Activated naive CD4-positive, alpha-beta T cell treated with anti-CD3 and anti-CD28 coated beads for 36 hours (primary cell): ENCODE measurements at regions not wholly inside any gene's neighbourhood (a gene's known extent, or its start where the extent isn't known, plus 50 kb on each side); places are given as distances from the start of the nearest gene placed in this dataset.

Source experiments
- CTCF ChIA-PET: fragments of 350-600 bp; sonication (Branson Sonifier 250); formaldehyde crosslinking; loops from one replicate; lab custom pipeline; 2021; ENCODE audit warnings: antibody characterized with exemption; lab: Charles Lee
- DNase-seq: peaks from one replicate; pipeline ENCODE4 v3.0.0-alpha.2; 2020
- H3K27ac Mint-ChIP-seq: one replicate; pipeline ENCODE4 v1.8.0; 2021; ENCODE audit warnings: mild to moderate bottlenecking, mixed read lengths
- H3K27me3 Mint-ChIP-seq: one replicate; pipeline ENCODE4 v1.8.0; 2021; ENCODE audit warnings: low read depth, mixed read lengths
- H3K36me3 Mint-ChIP-seq: one replicate; pipeline ENCODE4 v1.8.0; 2021; ENCODE audit warnings: low read depth, mixed read lengths
- H3K4me1 Mint-ChIP-seq: one replicate; pipeline ENCODE4 v1.8.0; 2021; ENCODE audit warnings: low read depth, mixed read lengths
- H3K4me3 Mint-ChIP-seq: one replicate; pipeline ENCODE4 v1.8.0; 2021; ENCODE audit warnings: mild to moderate bottlenecking, moderate library complexity, mixed read lengths
- H3K9me3 Mint-ChIP-seq: one replicate; pipeline ENCODE4 v1.8.0; 2021; ENCODE audit warnings: mixed read lengths
- intact Hi-C: fragments of 100-400 bp; cut with micrococcal nuclease; formaldehyde crosslinking; loops from one replicate; pipeline ENCODE4 v1.15.1; 2023

GRCh38 chr5:97548739-97549080, 365.7 kb upstream of the RIOK2 start:
- no peak for DNase-seq
- CTCF ChIA-PET, result no interaction called here
- intact Hi-C loops, result loop anchor here (1.0 to 10.0 kb wide), 8 partner anchors 365 to 1678 kb away; partner anchors contain the start of genes CAST and RIOK2
- H3K27me3 Mint-ChIP-seq, result peaks cover 3% of the 10 kb centered on the region
- H3K36me3 Mint-ChIP-seq, result no peaks in the 10 kb centered on the region
- peaks cover 3% of the 10 kb centered on the region for H3K9me3 Mint-ChIP-seq
- H3K4me1 Mint-ChIP-seq, result peaks cover 18% of the 10 kb centered on the region
- no peak overlapping the region for H3K4me3 Mint-ChIP-seq
- peak overlapping the region; percentile 0 for H3K27ac Mint-ChIP-seq

- H3K36me3 Mint-ChIP-seq, result no peaks in the 10 kb centered on the region
- peaks cover 17% of the 10 kb centered on the region for H3K4me1 Mint-ChIP-seq
- H3K27ac Mint-ChIP-seq, result no peak overlapping the region
- H3K27me3 Mint-ChIP-seq, result peaks cover 3% of the 10 kb centered on the region
- DNase-seq, result no peak
- CTCF ChIA-PET, result interaction anchor here (0.9 kb wide), 1 partner anchor 112 kb away, joined by 3 read pairs; no protein-coding TSS in a partner anchor
- peaks cover 3% of the 10 kb centered on the region for H3K9me3 Mint-ChIP-seq
- intact Hi-C loops, result loop anchor here (2.0 to 10.0 kb wide), 5 partner anchors 758 to 1679 kb away; partner anchors contain the start of gene CAST
- H3K4me3 Mint-ChIP-seq, result no peak overlapping the region
Observed at GRCh38 chr5:97549496-97549895, 366.4 kb upstream of the RIOK2 start.

- H3K9me3 Mint-ChIP-seq, result peaks cover 3% of the 10 kb centered on the region
- no peaks in the 10 kb centered on the region for H3K27me3 Mint-ChIP-seq
- H3K4me3 Mint-ChIP-seq, result no peak overlapping the region
- H3K36me3 Mint-ChIP-seq, result no peaks in the 10 kb centered on the region
- CTCF ChIA-PET, result no interaction called here
- no peak for DNase-seq
- peaks cover 14% of the 10 kb centered on the region for H3K4me1 Mint-ChIP-seq
- no peak overlapping the region for H3K27ac Mint-ChIP-seq
- intact Hi-C loops, result no loop called here
Observed at GRCh38 chr5:97550164-97550563, 367.1 kb upstream of the RIOK2 start.

- Mint-ChIP-seq H3K36me3 (no peaks in the 10 kb centered on the region), H3K4me3 (no peak overlapping the region), H3K9me3 (peaks cover 3% of the 10 kb centered on the region), H3K27me3 (no peaks in the 10 kb centered on the region), H3K27ac (no peak overlapping the region), H3K4me1 (peaks cover 14% of the 10 kb centered on the region)
- no peak for DNase-seq
- CTCF ChIA-PET, result no interaction called here
- intact Hi-C loops, result no loop called here
Observed at GRCh38 chr5:97550818-97551217, 367.8 kb upstream of the RIOK2 start.

- intact Hi-C loops, result no loop called here
- CTCF ChIA-PET, result no interaction called here
- no peak for DNase-seq
- Mint-ChIP-seq H3K36me3 (no peaks in the 10 kb centered on the region), H3K4me1 (peaks cover under 1% of the 10 kb centered on the region), H3K9me3 (no peaks in the 10 kb centered on the region), H3K27me3 (no peaks in the 10 kb centered on the region), H3K27ac (no peak overlapping the region), H3K4me3 (no peak overlapping the region)
Observed at GRCh38 chr5:97553604-97554452, 370.8 kb upstream of the RIOK2 start.

GRCh38 chr5:97554977-97555643, 372.1 kb upstream of the RIOK2 start:
- no peak overlapping the region for H3K27ac Mint-ChIP-seq
- intact Hi-C loops, result no loop called here
- H3K27me3 Mint-ChIP-seq, result no peaks in the 10 kb centered on the region
- DNase-seq, result no peak
- no peaks in the 10 kb centered on the region for H3K9me3 Mint-ChIP-seq
- H3K4me1 Mint-ChIP-seq, result no peaks in the 10 kb centered on the region
- no peak overlapping the region for H3K4me3 Mint-ChIP-seq
- CTCF ChIA-PET, result interaction anchor here (0.6 to 0.8 kb wide), 2 partner anchors 21 to 76 kb away, joined by 3 read pairs; no protein-coding TSS in a partner anchor
- no peaks in the 10 kb centered on the region for H3K36me3 Mint-ChIP-seq

- CTCF ChIA-PET, result no interaction called here
- DNase-seq, result no peak
Observed at GRCh38 chr5:97555644-97555981, 372.6 kb upstream of the RIOK2 start.

GRCh38 chr5:97559827-97560598, 377.0 kb upstream of the RIOK2 start:
- Mint-ChIP-seq H3K27me3 (no peaks in the 10 kb centered on the region), H3K27ac (no peak overlapping the region), H3K4me3 (no peak overlapping the region), H3K36me3 (no peaks in the 10 kb centered on the region), H3K9me3 (no peaks in the 10 kb centered on the region), H3K4me1 (no peaks in the 10 kb centered on the region)
- no peak for DNase-seq
- CTCF ChIA-PET, result no interaction called here
- intact Hi-C loops, result no loop called here

More at GRCh38 chr5:97555644-97555981, 372.6 kb upstream of the RIOK2 start:
- intact Hi-C loops, result no loop called here
- H3K27ac Mint-ChIP-seq, result no peak overlapping the region
- no peaks in the 10 kb centered on the region for H3K9me3 Mint-ChIP-seq
- H3K27me3 Mint-ChIP-seq, result no peaks in the 10 kb centered on the region
- no peaks in the 10 kb centered on the region for H3K4me1 Mint-ChIP-seq
- H3K36me3 Mint-ChIP-seq, result no peaks in the 10 kb centered on the region
- H3K4me3 Mint-ChIP-seq, result no peak overlapping the region

GRCh38 chr5:97560599-97560993, 377.5 kb upstream of the RIOK2 start:
- Mint-ChIP-seq H3K4me1 (no peaks in the 10 kb centered on the region), H3K27me3 (no peaks in the 10 kb centered on the region), H3K36me3 (no peaks in the 10 kb centered on the region), H3K27ac (no peak overlapping the region), H3K4me3 (no peak overlapping the region), H3K9me3 (no peaks in the 10 kb centered on the region)
- intact Hi-C loops, result no loop called here
- CTCF ChIA-PET, result no interaction called here
- DNase-seq, result no peak

- Mint-ChIP-seq H3K4me1 (no peaks in the 10 kb centered on the region), H3K27me3 (no peaks in the 10 kb centered on the region), H3K4me3 (no peak overlapping the region), H3K27ac (no peak overlapping the region), H3K9me3 (peaks cover 3% of the 10 kb centered on the region), H3K36me3 (no peaks in the 10 kb centered on the region)
- CTCF ChIA-PET, result no interaction called here
- no peak for DNase-seq
- intact Hi-C loops, result no loop called here
Observed at GRCh38 chr5:97563050-97563657, 380.1 kb upstream of the RIOK2 start.

- CTCF ChIA-PET, result no interaction called here
- Mint-ChIP-seq H3K9me3 (peaks cover 21% of the 10 kb centered on the region), H3K4me3 (no peak overlapping the region), H3K36me3 (peaks cover 1% of the 10 kb centered on the region), H3K4me1 (no peaks in the 10 kb centered on the region), H3K27me3 (no peaks in the 10 kb centered on the region), H3K27ac (no peak overlapping the region)
- intact Hi-C loops, result no loop called here
- DNase-seq, result no peak
Observed at GRCh38 chr5:97568382-97568781, 385.3 kb upstream of the RIOK2 start.

- CTCF ChIA-PET, result no interaction called here
- Mint-ChIP-seq H3K27me3 (peaks cover 2% of the 10 kb centered on the region), H3K9me3 (peaks cover 21% of the 10 kb centered on the region), H3K36me3 (peaks cover 1% of the 10 kb centered on the region), H3K4me3 (no peak overlapping the region), H3K4me1 (no peaks in the 10 kb centered on the region), H3K27ac (no peak overlapping the region)
- no peak for DNase-seq
- intact Hi-C loops, result no loop called here
Observed at GRCh38 chr5:97570242-97570641, 387.2 kb upstream of the RIOK2 start.
